ENCODE measurements at regions not wholly inside any gene's neighbourhood (a gene's known extent, or its start where the extent isn't known, plus 50 kb on each side); places are given as distances from the start of the nearest gene placed in this dataset.
"Not testable (repeated sequence)": the region's sequence is repeated elsewhere in the genome, so short reads cannot be mapped to it uniquely, and the experiment has no call there.

GRCh38 chr2:33694904-33695303, 95.8 kb upstream of the FAM98A start:
- Histone ChIP-seq H3K27me3 (ENCODE audit: insufficient read depth, poor library complexity, severe bottlenecking) (no peaks in the 10 kb centered on the region), H3K27ac (replicated peaks) (no peak overlapping the region), H3K4me3 (replicated peaks; ENCODE audit: insufficient read depth, low read length) (no peak overlapping the region)
- no peak for DNase-seq (ENCODE audit: low read depth in 1 of 2, low spot score in 1 of 2)
- no peak for TF ChIP-seq SPI1 (IDR thresholded peaks at IDR 0.05; ENCODE audit: borderline replicate concordance, low read depth)

- H3K27me3 ChIP-seq (ENCODE audit: insufficient read depth, poor library complexity, severe bottlenecking); DNase-seq (ENCODE audit: low read depth in 1 of 2, low spot score in 1 of 2); H3K4me3 ChIP-seq (replicated peaks; ENCODE audit: insufficient read depth, low read length); H3K27ac ChIP-seq (replicated peaks): not testable (repeated sequence)
Measured at GRCh38 chr2:33690686-33691085, 91.6 kb upstream of the FAM98A start.

- H3K27ac ChIP-seq (replicated peaks) = no peak overlapping the region
- TF ChIP-seq CTCF (IDR thresholded peaks at IDR 0.05; ENCODE audit: insufficient read depth, low read length) = no peak
Measured at GRCh38 chr2:33681364-33681757, 82.3 kb upstream of the FAM98A start.

GRCh38 chr2:33680644-33681363, 81.7 kb upstream of the FAM98A start:
- H3K27ac ChIP-seq (replicated peaks) = no peak overlapping the region
- no peak for TF ChIP-seq REST (IDR thresholded peaks at IDR 0.05; ENCODE audit: insufficient replicate concordance, low read depth)
- no peak for TF ChIP-seq POLR2AphosphoS5 (IDR thresholded peaks at IDR 0.05; ENCODE audit: low read depth)
- no peak for TF ChIP-seq GABPA (IDR thresholded peaks at IDR 0.05; ENCODE audit: low read depth)
- no peak for TF ChIP-seq SPI1 (IDR thresholded peaks at IDR 0.05; ENCODE audit: borderline replicate concordance, low read depth)
- TF ChIP-seq CTCF (IDR thresholded peaks at IDR 0.05; ENCODE audit: insufficient read depth, low read length) = no peak
- no peak overlapping the region for H3K4me3 ChIP-seq (replicated peaks; ENCODE audit: insufficient read depth, low read length)
- no peak for DNase-seq (ENCODE audit: low read depth in 1 of 2, low spot score in 1 of 2)
- H3K27me3 ChIP-seq (ENCODE audit: insufficient read depth, poor library complexity, severe bottlenecking) = no peaks in the 10 kb centered on the region

More at GRCh38 chr2:33681364-33681757, 82.3 kb upstream of the FAM98A start:
- H3K27me3 ChIP-seq (ENCODE audit: insufficient read depth, poor library complexity, severe bottlenecking) = no peaks in the 10 kb centered on the region
- no peak overlapping the region for H3K4me3 ChIP-seq (replicated peaks; ENCODE audit: insufficient read depth, low read length)
- DNase-seq (ENCODE audit: low read depth in 1 of 2, low spot score in 1 of 2) = no peak

- no peak for DNase-seq (ENCODE audit: low read depth in 1 of 2, low spot score in 1 of 2)
- H3K4me3 ChIP-seq (replicated peaks; ENCODE audit: insufficient read depth, low read length) = no peak overlapping the region
- no peak for TF ChIP-seq SPI1 (IDR thresholded peaks at IDR 0.05; ENCODE audit: borderline replicate concordance, low read depth)
- no peak for TF ChIP-seq REST (IDR thresholded peaks at IDR 0.05; ENCODE audit: insufficient replicate concordance, low read depth)
- no peak for TF ChIP-seq GABPA (IDR thresholded peaks at IDR 0.05; ENCODE audit: low read depth)
- TF ChIP-seq CTCF (IDR thresholded peaks at IDR 0.05; ENCODE audit: insufficient read depth, low read length) = no peak
- TF ChIP-seq POLR2AphosphoS5 (IDR thresholded peaks at IDR 0.05; ENCODE audit: low read depth) = no peak
- H3K27me3 ChIP-seq (ENCODE audit: insufficient read depth, poor library complexity, severe bottlenecking) = no peaks in the 10 kb centered on the region
- no peak overlapping the region for H3K27ac ChIP-seq (replicated peaks)
Measured at GRCh38 chr2:33678436-33678835, 79.3 kb upstream of the FAM98A start.

Measured in HL-60 (cell line).